Peyer's patch (tissue), 4 donors: ENCODE measurements at regions not wholly inside any gene's neighbourhood (a gene's known extent, or its start where the extent isn't known, plus 50 kb on each side); places are given as distances from the start of the nearest gene placed in this dataset.

Experiments
- DNase-seq, 3 donors: peaks; one replicate each; pipeline ENCODE4 v3.0.0-alpha.2; 2017 to 2019
- H3K27ac ChIP-seq, 4 donors: fragments of 200-600 bp; sonication (generic); one replicate each; pipeline ENCODE4 v1.5.1; 2016 to 2019
- H3K27me3 ChIP-seq, 2 donors: fragments of 200-600 bp; sonication (generic); one replicate each; pipeline ENCODE4 v1.5.1; 2019
- H3K36me3 ChIP-seq, 3 donors: fragments of 200-600 bp; sonication (generic); one replicate each; pipeline ENCODE4 v1.5.1; 2016 to 2019
- H3K4me1 ChIP-seq, 4 donors: fragments of 200-600 bp; sonication (generic); one replicate each; pipeline ENCODE4 v1.5.1; 2016 to 2019
- H3K4me3 ChIP-seq, 4 donors: fragments of 200-600 bp; sonication (generic); 1 replicate in 3 of 4; 2 replicates in 1 of 4; pipeline ENCODE4 v1.5.1; 2016 to 2019; ENCODE audit warnings: mild to moderate bottlenecking in 1 of 4
- H3K9me3 ChIP-seq, 4 donors: fragments of 200-600 bp; sonication (generic); one replicate each; pipeline ENCODE4 v1.5.1; 2016 to 2019; ENCODE audit warnings: mild to moderate bottlenecking in 1 of 4
- CTCF ChIP-seq, 6 experiments: fragments of 450-650 bp in 4 of 6; fragments of 200-600 bp in 2 of 6; sonication (generic) in 1 of 6; IDR thresholded peaks; one replicate each; pipeline ENCODE4 v1.5.1; 2017 to 2019; ENCODE audit warnings: antibody characterized with exemption in 6 of 6, mild to moderate bottlenecking in 3 of 6, moderate library complexity in 1 of 6
- POLR2A ChIP-seq, 2 donors: fragments of 450-650 bp; IDR thresholded peaks; one replicate each; pipeline ENCODE4 v1.5.1; 2017; ENCODE audit warnings: antibody characterized with exemption in 2 of 2, mild to moderate bottlenecking in 2 of 2, moderate library complexity in 2 of 2

- no peak for DNase-seq
- no peaks in the 10 kb centered on the region for H3K4me1 ChIP-seq
- H3K27me3 ChIP-seq = no peaks in the 10 kb centered on the region
- H3K4me3 ChIP-seq = no peak overlapping the region
- H3K36me3 ChIP-seq = no peaks in the 10 kb centered on the region
- no peaks in the 10 kb centered on the region for H3K9me3 ChIP-seq
- no peak overlapping the region for H3K27ac ChIP-seq
- TF ChIP-seq CTCF (IDR thresholded peaks at IDR 0.05) (no peak), POLR2A (IDR thresholded peaks at IDR 0.05) (no peak)
Measured at GRCh38 chr20:40233406-40233805, 455.6 kb downstream of the MAFB start.

GRCh38 chr20:40232756-40233155, 456.3 kb downstream of the MAFB start:
- no peaks in the 10 kb centered on the region for H3K36me3 ChIP-seq
- no peak overlapping the region for H3K4me3 ChIP-seq
- H3K27me3 ChIP-seq = no peaks in the 10 kb centered on the region
- no peak for DNase-seq
- TF ChIP-seq POLR2A (IDR thresholded peaks at IDR 0.05) = no peak
- no peak for TF ChIP-seq CTCF (IDR thresholded peaks at IDR 0.05)
- no peaks in the 10 kb centered on the region for H3K9me3 ChIP-seq
- no peak overlapping the region for H3K27ac ChIP-seq
- no peaks in the 10 kb centered on the region for H3K4me1 ChIP-seq

GRCh38 chr20:40232273-40232672, 456.8 kb downstream of the MAFB start:
- H3K4me3 ChIP-seq = no peak overlapping the region
- no peak overlapping the region for H3K27ac ChIP-seq
- no peaks in the 10 kb centered on the region for H3K36me3 ChIP-seq
- no peaks in the 10 kb centered on the region for H3K4me1 ChIP-seq
- TF ChIP-seq CTCF (IDR thresholded peaks at IDR 0.05) = no peak
- no peak for TF ChIP-seq POLR2A (IDR thresholded peaks at IDR 0.05)
- no peak for DNase-seq
- H3K27me3 ChIP-seq = no peaks in the 10 kb centered on the region
- H3K9me3 ChIP-seq = no peaks in the 10 kb centered on the region

GRCh38 chr20:40230486-40230885, 458.6 kb downstream of the MAFB start:
- Histone ChIP-seq H3K4me3 (no peak overlapping the region), H3K27ac (no peak overlapping the region), H3K4me1 (no peaks in the 10 kb centered on the region), H3K27me3 (no peaks in the 10 kb centered on the region), H3K9me3 (no peaks in the 10 kb centered on the region), H3K36me3 (no peaks in the 10 kb centered on the region)
- TF ChIP-seq POLR2A (IDR thresholded peaks at IDR 0.05) = no peak
- TF ChIP-seq CTCF (IDR thresholded peaks at IDR 0.05) = no peak
- no peak for DNase-seq

- TF ChIP-seq POLR2A (IDR thresholded peaks at IDR 0.05) = no peak
- no peak for TF ChIP-seq CTCF (IDR thresholded peaks at IDR 0.05)
- Histone ChIP-seq H3K9me3 (no peaks in the 10 kb centered on the region), H3K4me3 (no peak overlapping the region), H3K4me1 (no peaks in the 10 kb centered on the region), H3K27ac (no peak overlapping the region), H3K36me3 (no peaks in the 10 kb centered on the region), H3K27me3 (no peaks in the 10 kb centered on the region)
- no peak for DNase-seq
Measured at GRCh38 chr20:40225596-40225995, 463.4 kb downstream of the MAFB start.

GRCh38 chr20:40223810-40224209, 465.2 kb downstream of the MAFB start:
- no peaks in the 10 kb centered on the region for H3K4me1 ChIP-seq
- TF ChIP-seq POLR2A (IDR thresholded peaks at IDR 0.05) (no peak), CTCF (IDR thresholded peaks at IDR 0.05) (no peak)

More at GRCh38 chr20:40223810-40224209, 465.2 kb downstream of the MAFB start:
- Histone ChIP-seq H3K36me3 (no peaks in the 10 kb centered on the region), H3K4me3 (no peak overlapping the region), H3K9me3 (no peaks in the 10 kb centered on the region), H3K27ac (no peak overlapping the region), H3K27me3 (no peaks in the 10 kb centered on the region)
- no peak for DNase-seq
